SU-DHL-6 (cell line): ENCODE measurements at regions not wholly inside any gene's neighbourhood (a gene's known extent, or its start where the extent isn't known, plus 50 kb on each side); places are given as distances from the start of the nearest gene placed in this dataset.

Experiments
- EZH2phosphoT487 ChIP-seq: fragments of 200-600 bp; sonication (generic), shearing (Covaris generic); conservative IDR thresholded peaks from 2 replicates; pipeline ENCODE4 v1.6.1; 2018; ENCODE audit warnings: mild to moderate bottlenecking, antibody characterized with exemption, low read length, moderate library complexity, mixed read lengths
- TF ChIP-seq, protein P1 (sequence below): fragments of 200-600 bp; sonication (generic); IDR thresholded peaks from one replicate; pipeline ENCODE4 v1.5.1; 2017; ENCODE audit warnings: antibody characterized with exemption, mild to moderate bottlenecking, low read length, moderate library complexity; ENCODE audit not compliant: insufficient read depth, poor library complexity, severe bottlenecking

DNA sequence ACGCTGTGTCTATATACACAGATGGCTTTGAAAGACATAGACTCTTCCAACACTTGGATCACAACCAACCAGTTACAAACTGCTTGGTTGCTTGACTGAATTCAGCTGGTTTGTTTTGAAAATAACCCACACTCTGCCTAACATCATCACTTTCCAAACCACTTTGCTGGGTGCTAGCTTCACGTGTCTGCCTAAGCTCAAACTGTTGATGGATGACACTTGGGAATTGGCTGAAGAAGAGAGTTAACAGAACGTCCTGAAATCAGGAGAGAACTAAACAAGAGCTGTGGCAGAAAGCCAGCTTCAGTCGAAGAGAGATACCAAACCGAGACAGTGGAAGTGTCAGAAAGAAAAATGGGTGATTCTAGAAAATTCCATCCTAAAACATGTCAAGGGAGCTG, 420.8 kb upstream of the AUTS2 start:
- TF ChIP-seq, protein P1, sequence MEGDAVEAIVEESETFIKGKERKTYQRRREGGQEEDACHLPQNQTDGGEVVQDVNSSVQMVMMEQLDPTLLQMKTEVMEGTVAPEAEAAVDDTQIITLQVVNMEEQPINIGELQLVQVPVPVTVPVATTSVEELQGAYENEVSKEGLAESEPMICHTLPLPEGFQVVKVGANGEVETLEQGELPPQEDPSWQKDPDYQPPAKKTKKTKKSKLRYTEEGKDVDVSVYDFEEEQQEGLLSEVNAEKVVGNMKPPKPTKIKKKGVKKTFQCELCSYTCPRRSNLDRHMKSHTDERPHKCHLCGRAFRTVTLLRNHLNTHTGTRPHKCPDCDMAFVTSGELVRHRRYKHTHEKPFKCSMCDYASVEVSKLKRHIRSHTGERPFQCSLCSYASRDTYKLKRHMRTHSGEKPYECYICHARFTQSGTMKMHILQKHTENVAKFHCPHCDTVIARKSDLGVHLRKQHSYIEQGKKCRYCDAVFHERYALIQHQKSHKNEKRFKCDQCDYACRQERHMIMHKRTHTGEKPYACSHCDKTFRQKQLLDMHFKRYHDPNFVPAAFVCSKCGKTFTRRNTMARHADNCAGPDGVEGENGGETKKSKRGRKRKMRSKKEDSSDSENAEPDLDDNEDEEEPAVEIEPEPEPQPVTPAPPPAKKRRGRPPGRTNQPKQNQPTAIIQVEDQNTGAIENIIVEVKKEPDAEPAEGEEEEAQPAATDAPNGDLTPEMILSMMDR = no peak
- no peak for TF ChIP-seq EZH2phosphoT487
